H1 (cell line): ENCODE measurements at regions not wholly inside any gene's neighbourhood (a gene's known extent, or its start where the extent isn't known, plus 50 kb on each side); places are given as distances from the start of the nearest gene placed in this dataset.

Experiments used
- CBX8 ChIP-seq: fragments of 300-800, 300-1000 bp; sonication (generic); IDR thresholded peaks from 2 replicates; pipeline ENCODE4 v1.7.1; 2016; ENCODE audit warnings: low read depth, low read length, borderline replicate concordance
- CEBPB ChIP-seq: IDR thresholded peaks from 2 replicates; pipeline ENCODE4 v1.6.1; 2012; ENCODE audit warnings: low read depth, low read length
- EGR1 ChIP-seq: IDR thresholded peaks from 2 replicates; pipeline ENCODE4 v1.6.1; 2011; ENCODE audit warnings: low read depth, low read length, borderline replicate concordance
- EP300 ChIP-seq, 2 experiments: IDR thresholded peaks; 1 replicate in 1 of 2; 2 replicates in 1 of 2; pipeline ENCODE4 v1.6.1; 2011 to 2012; ENCODE audit warnings: low read depth in 2 of 2, low read length in 2 of 2, mild to moderate bottlenecking in 2 of 2, borderline replicate concordance in 1 of 2, inconsistent platforms in 1 of 2, moderate library complexity in 1 of 2
- EZH2 ChIP-seq: fragments of 200-600 bp; sonication (generic); IDR thresholded peaks from 2 replicates; pipeline ENCODE4 v1.7.1; 2012; ENCODE audit warnings: low read depth, mild to moderate bottlenecking, moderate library complexity, low read length, inconsistent platforms; ENCODE audit not compliant: severe bottlenecking
- POLR2A ChIP-seq, 2 experiments: IDR thresholded peaks; 1 replicate in 1 of 2; 2 replicates in 1 of 2; pipeline ENCODE4 v1.6.1; 2011; ENCODE audit warnings: low read depth in 2 of 2, low read length in 2 of 2, mild to moderate bottlenecking in 2 of 2; ENCODE audit errors: control extremely low read depth in 1 of 2
- POLR2AphosphoS5 ChIP-seq: IDR thresholded peaks from 2 replicates; pipeline ENCODE4 v1.6.1; 2011; ENCODE audit warnings: low read depth, low read length
- RAD21 ChIP-seq, 2 experiments: IDR thresholded peaks in 1 of 2; conservative IDR thresholded peaks in 1 of 2; 2 replicates each; pipeline ENCODE4 v1.6.1; 2011; ENCODE audit warnings: low read depth in 2 of 2, low read length in 2 of 2, improper control_type of control experiment in 1 of 2, inconsistent platforms in 1 of 2, mild to moderate bottlenecking in 1 of 2, moderate library complexity in 1 of 2
- SP1 ChIP-seq: IDR thresholded peaks from 2 replicates; pipeline ENCODE4 v1.6.1; 2011; ENCODE audit warnings: low read depth, low read length
- YY1 ChIP-seq: IDR thresholded peaks from 2 replicates; pipeline ENCODE4 v1.6.1; 2011; ENCODE audit warnings: low read depth, mild to moderate bottlenecking, low read length
- TF ChIP-seq, protein P1 (sequence below), 3 experiments: IDR thresholded peaks; 1 replicate in 2 of 3; 2 replicates in 1 of 3; pipeline versions ENCODE4 v1.5.1 to v1.6.1; 2011; ENCODE audit warnings: low read length in 3 of 3, mild to moderate bottlenecking in 3 of 3, inconsistent platforms in 2 of 3, low read depth in 1 of 3, moderate library complexity in 1 of 3; ENCODE audit not compliant: insufficient read depth in 1 of 3; ENCODE audit errors: control extremely low read depth in 1 of 3
- TF ChIP-seq, protein P2 (sequence below): IDR thresholded peaks from 2 replicates; pipeline ENCODE4 v1.6.1; 2012; ENCODE audit warnings: inconsistent platforms

DNA sequence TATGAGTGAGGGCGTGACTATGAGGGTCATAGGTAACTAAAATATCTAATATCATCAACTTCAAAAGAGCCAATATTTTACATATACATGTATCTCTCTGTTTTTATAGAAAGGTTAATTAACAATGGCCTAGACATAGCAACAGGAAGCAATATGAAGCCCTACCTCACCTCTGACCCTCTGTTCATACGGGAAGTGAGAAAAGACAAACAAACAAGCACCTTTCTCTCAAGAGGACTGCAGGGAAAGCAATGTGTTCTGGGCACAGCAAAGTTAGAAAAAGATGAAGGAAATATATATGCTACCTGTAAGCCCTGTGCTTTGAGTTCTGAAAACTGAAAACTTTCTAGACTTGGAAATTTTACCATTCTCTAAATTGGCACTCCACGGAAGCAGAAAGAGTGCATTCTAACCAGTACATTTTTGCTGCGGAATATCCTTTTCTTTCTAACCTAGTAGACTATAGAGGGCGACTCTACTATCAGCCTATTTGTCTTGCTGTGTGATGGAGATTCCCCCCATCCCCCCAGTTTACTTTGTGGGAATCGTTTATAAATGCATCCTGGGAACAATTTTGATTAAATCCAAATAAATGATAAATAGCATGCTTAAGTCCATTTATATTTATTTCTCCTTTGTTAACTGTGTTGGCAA lies 830.4 kb upstream of the FAT3 start:
- TF ChIP-seq, protein P1, sequence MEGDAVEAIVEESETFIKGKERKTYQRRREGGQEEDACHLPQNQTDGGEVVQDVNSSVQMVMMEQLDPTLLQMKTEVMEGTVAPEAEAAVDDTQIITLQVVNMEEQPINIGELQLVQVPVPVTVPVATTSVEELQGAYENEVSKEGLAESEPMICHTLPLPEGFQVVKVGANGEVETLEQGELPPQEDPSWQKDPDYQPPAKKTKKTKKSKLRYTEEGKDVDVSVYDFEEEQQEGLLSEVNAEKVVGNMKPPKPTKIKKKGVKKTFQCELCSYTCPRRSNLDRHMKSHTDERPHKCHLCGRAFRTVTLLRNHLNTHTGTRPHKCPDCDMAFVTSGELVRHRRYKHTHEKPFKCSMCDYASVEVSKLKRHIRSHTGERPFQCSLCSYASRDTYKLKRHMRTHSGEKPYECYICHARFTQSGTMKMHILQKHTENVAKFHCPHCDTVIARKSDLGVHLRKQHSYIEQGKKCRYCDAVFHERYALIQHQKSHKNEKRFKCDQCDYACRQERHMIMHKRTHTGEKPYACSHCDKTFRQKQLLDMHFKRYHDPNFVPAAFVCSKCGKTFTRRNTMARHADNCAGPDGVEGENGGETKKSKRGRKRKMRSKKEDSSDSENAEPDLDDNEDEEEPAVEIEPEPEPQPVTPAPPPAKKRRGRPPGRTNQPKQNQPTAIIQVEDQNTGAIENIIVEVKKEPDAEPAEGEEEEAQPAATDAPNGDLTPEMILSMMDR (IDR thresholded peaks at IDR 0.05; ENCODE audit: control extremely low read depth in 1 of 3, insufficient read depth in 1 of 3, low read depth in 1 of 3, low read length in 3 of 3): no peak
- TF ChIP-seq SP1: no peak
- TF ChIP-seq EZH2: no peak
- TF ChIP-seq POLR2A (IDR thresholded peaks at IDR 0.05; ENCODE audit: control extremely low read depth in 1 of 2, low read depth in 2 of 2, low read length in 2 of 2): no peak
- TF ChIP-seq YY1: no peak
- TF ChIP-seq POLR2AphosphoS5: no peak
- no peak for TF ChIP-seq EGR1
- no peak for TF ChIP-seq CBX8
- no peak for TF ChIP-seq CEBPB
- TF ChIP-seq, protein P2, sequence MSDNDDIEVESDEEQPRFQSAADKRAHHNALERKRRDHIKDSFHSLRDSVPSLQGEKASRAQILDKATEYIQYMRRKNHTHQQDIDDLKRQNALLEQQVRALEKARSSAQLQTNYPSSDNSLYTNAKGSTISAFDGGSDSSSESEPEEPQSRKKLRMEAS: no peak
- TF ChIP-seq RAD21 (IDR thresholded peaks at IDR 0.05 in 1 of 2, conservative IDR thresholded peaks at IDR 0.05 in 1 of 2; ENCODE audit: low read depth in 2 of 2, low read length in 2 of 2): no peak
- TF ChIP-seq EP300 (IDR thresholded peaks at IDR 0.05; ENCODE audit: borderline replicate concordance in 1 of 2, low read depth in 2 of 2, low read length in 2 of 2): no peak
